Stimulated activated memory B cell treated with anti-CD40 and anti-IgM and Interleukin-4, amounts not matched to agents 10 μg/mL and 1 μg/mL and 100 μg/mL, for 72 hours (primary cell): ENCODE measurements at regions not wholly inside any gene's neighbourhood (a gene's known extent, or its start where the extent isn't known, plus 50 kb on each side); places are given as distances from the start of the nearest gene placed in this dataset.

ENCODE experiments used
- ATAC-seq: fragments of 150-1000 bp; cut with Tn5 transposase; 2 replicates; pipeline ENCODE4 v1.10.0; 2021
- H3K27ac Mint-ChIP-seq: one replicate; pipeline ENCODE4 v1.8.0; 2022; ENCODE audit warnings: mild to moderate bottlenecking, mixed read lengths
- H3K27me3 Mint-ChIP-seq: one replicate; pipeline ENCODE4 v1.8.0; 2022; ENCODE audit warnings: mixed read lengths
- H3K36me3 Mint-ChIP-seq: one replicate; pipeline ENCODE4 v1.8.0; 2022; ENCODE audit warnings: mixed read lengths
- H3K4me1 Mint-ChIP-seq: one replicate; pipeline ENCODE4 v1.8.0; 2022; ENCODE audit warnings: mixed read lengths
- H3K4me3 Mint-ChIP-seq: one replicate; pipeline ENCODE4 v1.8.0; 2022; ENCODE audit warnings: mild to moderate bottlenecking, moderate library complexity, mixed read lengths
- H3K9me3 Mint-ChIP-seq: one replicate; pipeline ENCODE4 v1.8.0; 2022; ENCODE audit warnings: mixed read lengths

DNA sequence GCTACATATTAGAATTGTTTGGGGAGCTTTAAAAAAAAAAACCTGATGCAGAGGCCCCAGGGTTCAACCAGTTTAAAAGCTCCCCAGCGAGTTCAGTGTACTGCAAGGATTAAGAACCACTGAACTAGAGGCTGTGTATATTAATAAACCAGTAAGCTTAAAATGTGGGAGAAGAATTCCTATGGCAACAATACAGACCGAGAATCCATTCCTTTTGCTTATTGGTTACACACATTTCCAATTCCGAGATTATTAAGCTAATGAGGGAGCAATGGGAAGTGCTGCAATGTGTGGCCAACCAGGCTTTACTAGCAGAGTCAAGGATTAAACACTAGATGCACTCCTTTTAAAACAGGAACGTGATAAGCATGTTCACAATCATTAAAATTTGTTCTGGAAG lies 204.4 kb downstream of the TDRD15 start:
- no peak for ATAC-seq
- no peaks in the 10 kb centered on the region for H3K36me3 Mint-ChIP-seq
- no peaks in the 10 kb centered on the region for H3K4me1 Mint-ChIP-seq

DNA sequence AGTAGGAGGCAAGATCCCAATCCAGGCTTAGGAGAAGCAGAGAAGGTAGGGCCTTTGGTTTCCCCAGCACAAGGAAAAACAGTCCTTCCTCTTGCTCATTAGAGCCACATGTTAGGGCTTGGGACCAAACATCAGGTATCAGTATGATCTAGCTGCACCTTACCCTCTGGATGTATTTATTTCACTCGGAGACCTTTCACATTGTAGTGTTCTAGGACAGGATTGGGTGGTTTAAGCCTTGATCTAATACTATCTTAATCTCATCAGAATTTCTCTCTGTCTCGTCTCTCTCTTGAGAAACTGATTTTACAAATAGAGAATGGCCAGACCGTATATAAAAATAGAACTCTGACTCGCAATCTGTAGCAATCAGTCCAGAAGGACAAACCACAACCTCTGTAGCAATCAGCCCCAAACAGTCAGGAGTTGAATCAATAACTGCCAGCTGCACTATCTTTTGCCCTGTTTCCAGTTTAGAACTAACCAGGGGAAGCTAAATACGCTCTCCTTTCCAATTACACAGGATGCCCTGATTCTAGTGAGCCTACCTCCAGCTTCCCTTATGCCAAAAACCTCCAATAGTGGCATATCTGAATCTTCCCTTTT lies 207.1 kb downstream of the TDRD15 start:
- H3K36me3 Mint-ChIP-seq = no peaks in the 10 kb centered on the region
- no peak overlapping the region for H3K4me3 Mint-ChIP-seq
- no peak for ATAC-seq
- peaks cover 7% of the 10 kb centered on the region for H3K27me3 Mint-ChIP-seq
- no peaks in the 10 kb centered on the region for H3K4me1 Mint-ChIP-seq
- no peaks in the 10 kb centered on the region for H3K9me3 Mint-ChIP-seq
- H3K27ac Mint-ChIP-seq = no peak overlapping the region

More for the DNA sequence above, 204.4 kb downstream of the TDRD15 start:
- Mint-ChIP-seq H3K27me3 (peaks cover 7% of the 10 kb centered on the region), H3K27ac (no peak overlapping the region), H3K4me3 (no peak overlapping the region), H3K9me3 (no peaks in the 10 kb centered on the region)

DNA sequence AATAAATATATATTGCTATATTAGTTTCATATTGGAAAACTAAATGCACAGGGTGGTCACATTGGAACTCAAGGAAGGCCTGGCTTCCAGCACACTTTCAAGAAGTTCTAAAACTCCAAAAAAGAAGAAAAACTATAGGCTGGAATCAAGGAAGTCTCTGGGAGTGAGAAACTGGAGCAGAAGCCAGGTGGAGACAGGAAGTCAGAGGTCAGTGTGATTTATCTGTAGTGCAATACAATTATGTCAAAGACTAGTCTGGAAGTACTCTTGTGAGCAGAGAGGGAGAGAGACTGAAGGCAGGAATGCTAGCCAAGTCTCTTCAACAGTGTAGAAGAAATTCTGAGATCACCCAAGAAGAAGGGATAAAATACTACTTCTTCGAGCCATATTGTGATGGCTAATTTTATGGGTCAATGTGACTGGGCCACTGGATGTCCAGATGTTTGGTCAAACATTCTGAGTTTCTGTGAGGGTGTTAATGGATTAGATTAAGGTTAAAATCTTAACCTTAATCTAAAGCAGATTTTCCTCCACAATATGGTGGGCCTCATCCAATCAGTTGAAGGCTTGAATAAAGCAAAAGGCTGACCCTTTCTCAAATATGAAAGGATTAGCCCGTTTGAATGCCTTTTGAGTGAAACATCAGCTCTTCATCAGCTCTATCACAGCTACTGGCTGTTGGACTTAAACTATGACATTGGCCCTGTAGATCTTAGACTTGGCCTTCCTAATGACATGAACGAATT lies 208.0 kb downstream of the TDRD15 start:
- H3K4me3 Mint-ChIP-seq = no peak overlapping the region
- ATAC-seq = no peak
- H3K36me3 Mint-ChIP-seq = no peaks in the 10 kb centered on the region
- H3K4me1 Mint-ChIP-seq = no peaks in the 10 kb centered on the region
- no peaks in the 10 kb centered on the region for H3K27me3 Mint-ChIP-seq
- H3K9me3 Mint-ChIP-seq = no peaks in the 10 kb centered on the region
- H3K27ac Mint-ChIP-seq = no peak overlapping the region

DNA sequence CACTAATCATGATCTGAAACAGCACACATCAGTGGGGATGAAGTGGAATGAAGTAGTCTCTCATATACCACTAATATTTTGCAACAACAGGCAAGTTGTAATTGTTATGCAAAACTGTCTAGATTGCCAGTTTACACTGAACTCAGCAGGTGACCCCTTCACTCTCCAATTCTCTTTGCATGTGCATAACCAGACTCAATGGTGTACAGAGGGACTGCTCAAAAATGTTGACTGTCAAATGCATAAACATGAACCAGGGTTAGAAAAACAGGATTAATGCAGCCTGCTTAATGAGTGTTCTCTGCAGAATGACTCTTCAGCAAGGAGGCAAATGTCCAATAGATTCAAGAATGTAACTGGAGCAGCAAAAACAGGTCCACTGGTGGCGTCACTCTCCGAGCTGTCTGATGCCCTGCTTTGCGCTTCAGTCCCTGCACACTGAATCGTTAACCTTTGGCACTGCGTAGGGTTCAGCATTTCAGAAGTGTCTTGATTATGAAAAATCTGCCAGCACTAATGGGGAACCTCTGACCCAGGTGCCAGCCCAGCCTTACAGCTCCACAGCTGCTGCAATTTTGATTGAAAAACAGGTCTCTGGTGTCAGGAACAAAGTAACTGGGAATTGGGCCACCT lies 209.3 kb downstream of the TDRD15 start:
- H3K4me3 Mint-ChIP-seq = no peak overlapping the region
- ATAC-seq = no peak
- H3K27me3 Mint-ChIP-seq = no peaks in the 10 kb centered on the region
- no peak overlapping the region for H3K27ac Mint-ChIP-seq
- H3K36me3 Mint-ChIP-seq = no peaks in the 10 kb centered on the region
- no peaks in the 10 kb centered on the region for H3K4me1 Mint-ChIP-seq
- peaks cover 2% of the 10 kb centered on the region for H3K9me3 Mint-ChIP-seq

DNA sequence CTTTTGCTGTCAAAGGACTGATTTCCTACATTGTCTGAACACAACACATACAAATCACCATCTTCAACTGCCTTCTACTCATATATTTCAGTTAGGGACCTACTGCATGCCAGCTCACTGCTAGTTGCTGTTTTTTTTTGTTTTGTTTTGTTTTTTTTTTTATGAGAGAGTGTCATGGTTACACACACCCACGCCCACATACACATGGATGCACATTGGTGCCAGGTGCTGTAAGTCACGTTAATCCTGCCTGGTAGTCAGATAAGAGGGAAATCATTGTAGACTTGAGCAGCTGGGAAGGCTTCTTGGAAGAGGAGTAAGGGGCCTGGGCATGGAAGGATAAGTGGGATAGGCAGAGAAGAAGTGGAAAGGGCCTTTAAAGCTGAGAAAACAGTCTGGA lies 209.9 kb downstream of the TDRD15 start:
- no peak overlapping the region for H3K27ac Mint-ChIP-seq
- peaks cover 2% of the 10 kb centered on the region for H3K9me3 Mint-ChIP-seq
- no peaks in the 10 kb centered on the region for H3K27me3 Mint-ChIP-seq
- no peaks in the 10 kb centered on the region for H3K4me1 Mint-ChIP-seq
- no peaks in the 10 kb centered on the region for H3K36me3 Mint-ChIP-seq
- no peak for ATAC-seq
- H3K4me3 Mint-ChIP-seq = no peak overlapping the region

DNA sequence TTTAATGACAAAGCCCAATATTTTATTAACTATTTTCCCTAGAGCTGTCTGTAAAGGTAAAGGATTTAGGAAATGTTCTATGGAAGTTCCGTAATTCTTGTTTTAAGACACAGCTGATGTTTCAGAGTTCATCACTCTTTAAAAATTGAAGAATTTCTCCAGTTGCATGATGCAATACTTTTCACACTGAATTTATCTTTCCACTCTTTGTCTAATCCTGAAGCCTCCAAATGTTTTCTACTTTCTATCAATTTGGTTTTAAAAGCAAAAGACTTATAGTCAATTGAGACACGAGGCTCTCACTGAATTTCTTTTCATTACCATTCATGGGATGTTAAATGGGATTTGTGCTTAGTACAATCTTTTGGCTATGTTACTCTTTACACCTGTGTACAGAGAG lies 223.2 kb downstream of the TDRD15 start:
- no peaks in the 10 kb centered on the region for H3K9me3 Mint-ChIP-seq
- no peaks in the 10 kb centered on the region for H3K27me3 Mint-ChIP-seq
- ATAC-seq = no peak
- H3K36me3 Mint-ChIP-seq = no peaks in the 10 kb centered on the region
- no peak overlapping the region for H3K4me3 Mint-ChIP-seq
- H3K4me1 Mint-ChIP-seq = no peaks in the 10 kb centered on the region
- H3K27ac Mint-ChIP-seq = no peak overlapping the region

DNA sequence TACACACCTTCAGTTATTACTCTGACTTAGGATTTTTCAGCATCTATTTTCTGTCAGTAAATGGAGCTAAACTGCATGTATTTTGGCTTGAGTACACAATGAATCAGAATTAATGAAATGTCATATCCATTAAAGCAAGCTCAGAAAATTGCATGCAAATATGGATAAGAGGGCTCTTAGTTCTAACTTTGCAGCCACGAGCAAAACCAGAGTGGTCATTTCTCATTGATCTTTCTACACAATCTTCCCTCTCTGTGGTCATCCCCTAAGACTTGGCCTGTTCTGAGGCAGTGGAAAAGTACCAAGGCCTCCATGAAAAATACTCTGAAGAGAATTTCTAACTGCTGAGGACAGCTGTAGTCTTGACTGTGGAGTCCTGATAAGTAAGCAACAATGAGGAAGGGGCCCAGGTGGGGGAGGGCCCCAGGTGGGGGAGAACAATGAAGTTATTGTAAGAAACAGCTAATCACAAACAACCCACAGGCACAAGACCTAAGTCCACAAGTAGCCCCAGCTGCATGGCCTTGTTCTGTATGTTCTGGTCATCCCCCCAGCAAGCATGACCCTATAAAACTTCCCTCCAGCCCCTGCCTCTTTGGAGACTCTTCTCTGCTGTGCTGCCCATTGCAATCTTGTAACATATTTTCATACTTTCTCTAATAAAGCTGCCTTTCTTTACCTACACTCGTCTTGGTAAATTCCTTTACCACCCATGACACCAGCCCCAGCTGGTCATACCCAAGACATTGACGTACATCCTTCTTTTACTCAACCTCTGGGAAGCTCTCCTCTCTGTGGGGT lies 230.3 kb downstream of the TDRD15 start:
- H3K36me3 Mint-ChIP-seq = no peaks in the 10 kb centered on the region
- H3K4me3 Mint-ChIP-seq = no peak overlapping the region
- no peak for ATAC-seq
- no peaks in the 10 kb centered on the region for H3K4me1 Mint-ChIP-seq
- no peaks in the 10 kb centered on the region for H3K27me3 Mint-ChIP-seq
- H3K9me3 Mint-ChIP-seq = peaks cover 5% of the 10 kb centered on the region
- H3K27ac Mint-ChIP-seq = no peak overlapping the region

DNA sequence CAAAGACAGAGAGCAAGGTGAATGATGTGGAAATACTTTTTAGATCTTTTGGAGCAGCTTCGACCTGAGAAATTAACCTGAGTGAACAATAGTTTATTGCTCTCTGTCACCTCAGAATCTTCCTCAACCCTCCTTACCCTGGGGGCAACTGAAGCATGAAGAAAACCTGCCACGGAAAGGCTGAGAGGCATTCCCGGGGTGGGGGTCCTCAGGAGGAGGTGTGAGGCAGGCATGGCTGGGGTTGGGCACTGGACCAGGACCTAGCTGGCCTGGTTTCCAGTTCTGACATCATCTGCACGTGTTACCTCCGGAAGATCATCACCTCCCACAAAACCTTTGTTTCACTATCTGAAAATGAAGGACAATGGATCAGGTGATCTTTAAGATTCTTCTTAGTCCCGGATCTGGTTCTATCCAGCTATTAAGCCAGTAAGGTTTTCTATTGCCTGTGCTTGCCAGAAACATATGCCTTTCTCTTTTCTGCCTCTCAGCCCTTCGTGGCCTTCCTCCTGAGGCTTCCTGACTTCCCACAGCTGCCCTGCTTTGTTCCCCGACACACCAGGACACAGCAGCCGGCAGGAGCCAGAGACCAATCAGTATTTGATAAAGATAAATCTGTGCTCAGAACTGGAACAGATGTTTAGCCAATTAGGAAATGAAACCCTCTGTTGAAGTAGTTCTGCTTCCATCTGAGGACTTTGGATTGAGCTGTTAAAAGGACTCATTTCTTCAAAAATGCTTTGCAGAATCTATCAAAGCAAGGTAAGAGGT lies 232.5 kb downstream of the TDRD15 start:
- H3K27me3 Mint-ChIP-seq = no peaks in the 10 kb centered on the region
- no peaks in the 10 kb centered on the region for H3K4me1 Mint-ChIP-seq
- no peak overlapping the region for H3K4me3 Mint-ChIP-seq
- H3K9me3 Mint-ChIP-seq = peaks cover 5% of the 10 kb centered on the region
- H3K36me3 Mint-ChIP-seq = no peaks in the 10 kb centered on the region
- no peak for ATAC-seq
- H3K27ac Mint-ChIP-seq = no peak overlapping the region

DNA sequence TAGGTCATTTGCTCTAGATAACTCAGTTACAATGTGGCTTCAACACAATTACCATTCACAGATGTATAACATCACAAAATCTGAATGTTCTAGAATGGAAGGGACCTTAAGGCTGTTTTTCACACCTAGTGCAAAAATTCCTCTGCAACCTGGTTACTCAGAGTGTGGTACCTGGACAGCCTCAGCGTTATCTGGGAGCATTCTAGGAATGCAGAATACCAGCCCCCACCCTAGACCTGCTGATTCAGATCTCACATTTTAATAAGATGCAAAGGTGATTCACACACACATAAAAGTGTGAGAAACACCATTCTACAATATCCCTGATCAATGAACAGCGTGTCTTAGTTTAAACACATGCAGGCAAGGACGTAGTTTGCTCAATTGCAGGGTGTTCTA lies 233.1 kb downstream of the TDRD15 start:
- H3K27me3 Mint-ChIP-seq = no peaks in the 10 kb centered on the region
- no peaks in the 10 kb centered on the region for H3K4me1 Mint-ChIP-seq
- H3K4me3 Mint-ChIP-seq = no peak overlapping the region
- H3K9me3 Mint-ChIP-seq = peaks cover 5% of the 10 kb centered on the region
- H3K36me3 Mint-ChIP-seq = no peaks in the 10 kb centered on the region
- H3K27ac Mint-ChIP-seq = no peak overlapping the region
- ATAC-seq = no peak

DNA sequence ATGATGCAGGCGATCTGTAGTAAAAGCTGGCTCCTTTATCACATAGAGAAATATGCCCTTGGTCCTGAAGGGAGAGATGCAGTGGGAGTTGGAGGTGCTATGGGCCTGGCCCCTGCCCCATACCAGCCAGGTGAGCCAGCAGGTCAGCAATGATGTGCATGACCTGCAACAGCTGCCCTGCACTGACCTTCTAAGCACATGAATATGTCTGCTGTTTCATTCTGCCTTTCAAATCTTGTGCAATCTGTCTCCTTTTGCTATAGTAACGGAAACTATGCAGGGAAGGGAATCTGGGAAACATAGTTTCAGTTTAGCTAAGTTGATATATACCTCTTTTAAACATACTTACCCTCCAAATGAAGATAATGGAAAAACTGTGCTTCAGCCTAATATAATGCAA lies 235.2 kb downstream of the TDRD15 start:
- no peaks in the 10 kb centered on the region for H3K36me3 Mint-ChIP-seq
- H3K9me3 Mint-ChIP-seq = peaks cover 3% of the 10 kb centered on the region
- ATAC-seq = no peak
- H3K4me3 Mint-ChIP-seq = no peak overlapping the region
- no peaks in the 10 kb centered on the region for H3K27me3 Mint-ChIP-seq
- H3K27ac Mint-ChIP-seq = no peak overlapping the region
- H3K4me1 Mint-ChIP-seq = no peaks in the 10 kb centered on the region

DNA sequence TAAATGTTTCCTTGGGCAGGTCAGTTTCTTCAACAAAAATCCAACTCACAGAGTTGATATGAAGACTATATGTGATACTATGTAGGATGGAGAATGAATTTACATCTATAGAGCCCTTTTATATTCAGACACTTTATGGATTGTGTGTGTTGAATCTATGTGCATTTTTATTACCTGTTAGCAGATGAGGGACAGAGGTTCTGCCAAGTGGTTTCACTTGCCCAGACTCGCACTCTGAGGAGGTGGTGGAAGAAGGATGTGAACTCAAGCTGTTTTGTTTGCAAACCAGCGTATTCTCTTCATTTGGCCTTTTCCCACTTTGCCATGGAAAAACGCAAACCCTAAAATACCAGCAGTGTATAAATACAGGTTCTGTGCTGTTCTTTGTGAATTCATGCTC lies 237.6 kb downstream of the TDRD15 start:
- Mint-ChIP-seq H3K27ac (no peak overlapping the region), H3K4me3 (no peak overlapping the region), H3K9me3 (no peaks in the 10 kb centered on the region), H3K4me1 (no peaks in the 10 kb centered on the region), H3K36me3 (no peaks in the 10 kb centered on the region), H3K27me3 (no peaks in the 10 kb centered on the region)
- no peak for ATAC-seq

DNA sequence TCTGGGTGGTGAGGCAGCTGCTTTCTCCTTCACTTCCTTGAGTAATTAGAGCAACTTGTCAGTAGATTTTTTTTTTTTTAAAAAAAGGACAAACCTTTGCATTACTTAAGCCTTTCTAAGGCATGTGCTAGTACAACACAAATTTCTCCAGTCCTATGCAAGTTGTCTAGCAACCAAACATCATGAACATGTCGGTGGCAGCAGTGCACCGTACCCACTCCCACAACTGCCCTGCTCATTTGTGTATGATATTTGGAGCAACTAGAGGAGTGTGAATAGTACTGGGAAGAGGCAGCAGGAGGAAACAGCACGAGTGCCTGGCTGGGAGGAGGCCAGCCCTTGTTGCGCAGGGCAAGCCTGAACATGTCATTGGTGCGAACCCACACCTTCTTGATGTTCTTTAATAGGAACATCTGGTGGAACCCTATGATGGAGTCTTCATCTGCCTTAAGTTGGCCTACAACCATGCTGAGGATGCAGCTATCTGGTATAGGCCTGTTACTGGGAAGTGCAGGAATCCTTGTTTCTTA lies 238.3 kb downstream of the TDRD15 start:
- Mint-ChIP-seq H3K36me3 (no peaks in the 10 kb centered on the region), H3K4me3 (no peak overlapping the region), H3K27me3 (no peaks in the 10 kb centered on the region), H3K27ac (no peak overlapping the region), H3K9me3 (no peaks in the 10 kb centered on the region), H3K4me1 (no peaks in the 10 kb centered on the region)
- ATAC-seq = no peak

DNA sequence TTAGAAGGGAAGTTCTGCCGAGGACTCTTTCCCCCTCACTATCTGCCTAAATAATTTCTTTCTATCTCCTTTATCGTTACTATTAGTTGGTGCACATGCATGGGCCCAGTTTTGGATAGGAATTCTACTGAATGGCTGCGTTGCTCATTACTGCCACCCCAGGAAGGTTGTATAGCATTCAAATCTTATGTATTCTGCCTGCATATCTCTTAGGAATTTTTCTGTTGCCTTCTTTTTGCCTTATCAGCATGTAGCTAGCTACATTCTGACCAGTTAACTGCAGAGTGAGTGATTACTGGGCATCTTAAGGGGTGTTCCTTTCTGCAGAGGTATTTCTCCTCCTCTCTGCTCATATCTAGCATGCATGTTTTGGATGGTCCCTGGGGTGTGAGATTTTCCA lies 239.6 kb downstream of the TDRD15 start:
- H3K4me1 Mint-ChIP-seq = no peaks in the 10 kb centered on the region
- H3K9me3 Mint-ChIP-seq = no peaks in the 10 kb centered on the region
- H3K36me3 Mint-ChIP-seq = no peaks in the 10 kb centered on the region
- no peak overlapping the region for H3K4me3 Mint-ChIP-seq
- no peaks in the 10 kb centered on the region for H3K27me3 Mint-ChIP-seq
- ATAC-seq = no peak
- H3K27ac Mint-ChIP-seq = no peak overlapping the region

DNA sequence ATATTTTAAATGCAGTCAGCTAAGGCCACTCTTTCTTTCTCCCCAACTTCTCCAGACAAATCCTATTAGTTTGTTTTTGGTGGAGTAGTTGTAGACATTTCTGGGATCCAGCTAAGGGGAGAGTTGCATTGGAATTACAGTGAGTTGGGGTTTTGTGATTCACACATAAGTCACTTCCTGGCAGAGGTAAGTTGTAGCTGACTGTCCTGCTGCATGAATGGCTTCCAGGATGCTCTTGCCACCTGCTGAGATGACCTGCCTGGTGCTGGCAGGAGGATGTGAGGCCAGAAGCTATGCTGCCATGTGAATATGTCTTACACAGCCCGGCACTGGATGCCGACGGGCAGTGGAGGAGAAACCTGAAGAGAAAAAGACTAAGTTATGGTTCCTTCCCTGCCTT lies 243.7 kb downstream of the TDRD15 start:
- no peaks in the 10 kb centered on the region for H3K27me3 Mint-ChIP-seq
- H3K4me1 Mint-ChIP-seq = no peaks in the 10 kb centered on the region
- H3K9me3 Mint-ChIP-seq = peaks cover 2% of the 10 kb centered on the region
- no peak for ATAC-seq
- no peak overlapping the region for H3K27ac Mint-ChIP-seq
- H3K4me3 Mint-ChIP-seq = no peak overlapping the region
- H3K36me3 Mint-ChIP-seq = no peaks in the 10 kb centered on the region

DNA sequence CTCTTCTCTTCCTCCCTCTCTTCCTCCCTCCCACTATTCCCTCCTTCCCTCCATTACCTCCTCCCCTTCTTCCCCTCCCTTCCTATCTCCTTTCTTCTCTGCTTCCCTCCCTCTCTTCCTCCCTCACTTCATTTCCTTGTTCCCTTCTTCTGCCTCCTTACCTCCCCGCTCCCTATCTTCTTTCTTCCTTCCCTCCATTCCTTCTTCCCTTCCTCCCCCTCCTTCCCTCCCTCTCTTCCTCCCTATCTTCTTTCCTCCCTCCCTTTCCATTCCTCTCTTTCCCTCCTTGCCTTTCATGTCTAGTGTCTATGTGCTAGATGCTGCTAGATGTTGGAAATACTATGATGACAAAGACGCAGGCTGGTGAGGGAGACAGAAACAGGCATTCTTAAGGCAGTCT lies 246.0 kb downstream of the TDRD15 start:
- Mint-ChIP-seq H3K36me3 (no peaks in the 10 kb centered on the region), H3K4me3 (no peak overlapping the region), H3K27ac (no peak overlapping the region), H3K27me3 (no peaks in the 10 kb centered on the region), H3K4me1 (no peaks in the 10 kb centered on the region), H3K9me3 (peaks cover 2% of the 10 kb centered on the region)
- no peak for ATAC-seq
